GM10248 (cell line): ENCODE measurements at regions not wholly inside any gene's neighbourhood (a gene's known extent, or its start where the extent isn't known, plus 50 kb on each side); places are given as distances from the start of the nearest gene placed in this dataset.

Source experiments
- CTCF ChIA-PET: fragments of 300-600 bp; sonication (Branson Sonifier 250); formaldehyde crosslinking; extraction: SDS; loops from one replicate; lab custom pipeline; 2021; ENCODE audit warnings: antibody characterized with exemption; lab: Yijun Ruan, JAX
- POLR2A ChIA-PET: fragments of 350-650 bp; sonication (Branson Sonifier 250); formaldehyde crosslinking; extraction: SDS; loops from one replicate; lab custom pipeline; 2020; ENCODE audit warnings: antibody characterized with exemption; lab: Yijun Ruan, JAX
- DNase-seq: peaks from one replicate; pipeline ENCODE4 v3.0.0; 2012; ENCODE audit errors: extremely low spot score
- CTCF ChIP-seq: IDR thresholded peaks from 2 replicates; pipeline ENCODE4 v1.5.1; 2012; ENCODE audit warnings: mild to moderate bottlenecking, low read depth; ENCODE audit errors: extremely low read depth, missing control alignments, control extremely low read depth

DNA sequence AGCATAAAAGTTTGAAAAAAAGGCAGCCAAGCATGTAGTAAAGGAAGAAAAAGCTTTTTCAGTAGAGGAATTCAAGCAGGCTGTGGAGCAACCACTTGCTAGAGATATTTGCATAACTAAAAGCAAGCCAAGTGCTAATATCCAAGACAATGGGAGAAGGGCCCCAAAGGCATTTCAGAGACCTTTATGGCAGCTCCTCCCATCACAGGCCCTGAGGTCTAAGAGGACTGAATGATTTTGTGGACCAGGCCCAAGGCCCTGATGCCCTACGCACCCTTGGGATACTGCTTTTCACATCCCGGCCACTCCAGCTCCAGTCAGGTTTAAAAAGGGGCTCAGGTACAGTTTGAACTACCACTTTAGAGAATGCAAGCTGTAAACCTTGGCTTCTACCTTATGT is 261.7 kb upstream of the SEMA3C start:
- POLR2A ChIA-PET: no interaction called here

DNA sequence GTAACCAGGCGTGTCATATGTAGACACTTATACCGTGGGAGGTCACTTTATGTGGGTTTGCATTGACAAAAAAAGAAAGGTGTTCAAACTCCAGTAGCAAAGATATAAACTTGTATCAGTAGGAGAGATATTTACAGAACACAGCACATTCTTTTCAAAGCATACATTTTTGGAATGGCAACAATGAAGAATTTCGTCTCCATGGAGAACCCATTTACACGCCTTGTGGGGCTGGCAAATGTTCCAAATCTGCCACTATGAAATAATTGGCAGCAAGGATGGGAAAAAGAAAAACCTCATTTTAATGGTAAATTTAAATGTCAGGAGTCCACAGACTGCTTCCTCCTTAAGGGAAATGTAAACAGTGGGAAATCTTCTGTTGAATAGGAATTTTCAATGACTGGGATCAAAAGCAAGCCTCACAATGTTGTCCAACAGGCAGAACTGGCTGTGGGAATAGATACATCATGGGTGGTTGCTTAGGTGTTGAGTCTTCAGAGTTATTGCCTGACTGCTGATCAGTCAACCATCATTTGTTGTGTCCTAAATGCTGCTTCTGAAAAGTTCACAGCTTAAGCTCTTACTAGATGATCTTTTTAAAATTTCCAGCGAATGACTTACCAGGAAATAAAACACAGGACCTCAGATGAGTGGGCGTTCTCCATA is 256.6 kb upstream of the SEMA3C start:
- no peak for TF ChIP-seq CTCF
- ChIA-PET POLR2A (no interaction called here), CTCF (no interaction called here)
- DNase-seq: no peak

More for the DNA sequence above, 261.7 kb upstream of the SEMA3C start:
- no peak for DNase-seq
- TF ChIP-seq CTCF: no peak
- CTCF ChIA-PET: interaction anchor here (1.1 to 2.2 kb wide), 2 partner anchors 11 kb away, joined by 3 to 5 read pairs; no protein-coding TSS in a partner anchor

DNA sequence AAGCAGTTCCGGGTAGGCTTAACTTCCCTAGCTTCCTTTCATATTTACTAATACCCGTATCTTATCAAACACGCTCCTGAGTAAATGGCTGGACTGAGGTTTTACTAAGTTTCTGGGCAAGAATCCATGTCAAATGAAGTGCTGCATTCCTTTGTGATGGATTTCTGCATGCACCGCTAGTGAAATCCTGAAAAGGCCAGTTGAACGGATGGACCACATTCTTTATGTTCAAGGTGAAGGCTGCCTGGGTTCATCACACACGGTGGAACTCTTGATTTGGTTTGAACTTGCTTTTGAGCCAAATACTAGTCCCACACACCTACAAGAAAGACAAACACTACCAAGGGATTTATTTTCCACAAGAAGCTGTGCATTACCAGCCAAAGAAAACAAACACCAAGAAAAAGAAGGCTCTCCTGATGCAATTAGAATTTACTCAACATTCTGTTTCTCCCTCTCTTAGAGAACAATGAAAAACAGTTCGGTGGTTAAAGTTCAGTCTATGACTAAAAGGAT is 255.0 kb upstream of the SEMA3C start:
- no peak for TF ChIP-seq CTCF

GRCh38 chr7:81170291-81170690 is 251.4 kb upstream of the SEMA3C start:
- POLR2A ChIA-PET: no interaction called here
- CTCF ChIA-PET: interaction anchor here (1.2 to 2.0 kb wide), 2 partner anchors 11 to 20 kb away, joined by 5 to 7 read pairs; no protein-coding TSS in a partner anchor
- DNase-seq: no peak

More for the DNA sequence above, 255.0 kb upstream of the SEMA3C start:
- no peak for DNase-seq
- ChIA-PET POLR2A (no interaction called here), CTCF (interaction anchor here (1.0 kb wide), 1 partner anchor 22 kb away, joined by 3 read pairs; no protein-coding TSS in a partner anchor)

DNA sequence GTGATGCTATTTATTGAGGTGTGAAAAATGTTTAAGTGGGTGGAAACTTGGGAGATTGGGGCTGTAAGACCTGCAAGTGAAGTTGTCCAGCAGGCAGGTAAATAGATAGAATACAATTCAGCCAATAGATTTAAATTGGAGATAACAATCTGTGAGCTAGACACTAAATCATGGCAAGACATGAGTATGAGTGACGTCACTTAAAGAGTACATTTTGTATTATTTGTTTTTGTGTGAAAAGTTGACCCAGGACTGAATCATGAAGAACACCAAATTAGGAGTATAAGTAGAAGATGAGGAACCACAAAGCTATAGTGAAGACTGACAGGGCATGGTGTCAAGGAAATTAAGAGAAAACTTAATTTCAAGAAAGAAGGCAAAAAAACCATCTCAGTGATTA is 249.1 kb upstream of the SEMA3C start:
- ChIA-PET POLR2A (no interaction called here), CTCF (interaction anchor here (1.4 kb wide), 1 partner anchor 15 kb away, joined by 5 read pairs; no protein-coding TSS in a partner anchor)
- no peak for TF ChIP-seq CTCF
- no peak for DNase-seq

More at GRCh38 chr7:81170291-81170690, 251.4 kb upstream of the SEMA3C start:
- TF ChIP-seq CTCF: no peak

GRCh38 chr7:81165070-81165469 is 246.2 kb upstream of the SEMA3C start:
- POLR2A ChIA-PET: no interaction called here
- DNase-seq: no peak
- CTCF ChIA-PET: interaction anchor here (1.2 kb wide), 1 partner anchor 13 kb away, joined by 3 read pairs; no protein-coding TSS in a partner anchor
- no peak for TF ChIP-seq CTCF
